Fibroblast of mammary gland (primary cell): ENCODE measurements at regions not wholly inside any gene's neighbourhood (a gene's known extent, or its start where the extent isn't known, plus 50 kb on each side); places are given as distances from the start of the nearest gene placed in this dataset.

Source experiments
- DNase-seq: peaks from one replicate; pipeline ENCODE4 v3.0.0-alpha.2; 2010; ENCODE audit warnings: low read depth
- H3K4me3 ChIP-seq: 2 replicates; pipeline ENCODE4 v1.5.1; 2011; ENCODE audit warnings: low read depth, mild to moderate bottlenecking, low read length, moderate library complexity; ENCODE audit not compliant: control insufficient read depth
- CTCF ChIP-seq: conservative IDR thresholded peaks from 2 replicates; pipeline ENCODE4 v1.5.1; 2011; ENCODE audit warnings: low read depth, low read length, inconsistent platforms; ENCODE audit not compliant: control insufficient read depth, insufficient read depth

DNA sequence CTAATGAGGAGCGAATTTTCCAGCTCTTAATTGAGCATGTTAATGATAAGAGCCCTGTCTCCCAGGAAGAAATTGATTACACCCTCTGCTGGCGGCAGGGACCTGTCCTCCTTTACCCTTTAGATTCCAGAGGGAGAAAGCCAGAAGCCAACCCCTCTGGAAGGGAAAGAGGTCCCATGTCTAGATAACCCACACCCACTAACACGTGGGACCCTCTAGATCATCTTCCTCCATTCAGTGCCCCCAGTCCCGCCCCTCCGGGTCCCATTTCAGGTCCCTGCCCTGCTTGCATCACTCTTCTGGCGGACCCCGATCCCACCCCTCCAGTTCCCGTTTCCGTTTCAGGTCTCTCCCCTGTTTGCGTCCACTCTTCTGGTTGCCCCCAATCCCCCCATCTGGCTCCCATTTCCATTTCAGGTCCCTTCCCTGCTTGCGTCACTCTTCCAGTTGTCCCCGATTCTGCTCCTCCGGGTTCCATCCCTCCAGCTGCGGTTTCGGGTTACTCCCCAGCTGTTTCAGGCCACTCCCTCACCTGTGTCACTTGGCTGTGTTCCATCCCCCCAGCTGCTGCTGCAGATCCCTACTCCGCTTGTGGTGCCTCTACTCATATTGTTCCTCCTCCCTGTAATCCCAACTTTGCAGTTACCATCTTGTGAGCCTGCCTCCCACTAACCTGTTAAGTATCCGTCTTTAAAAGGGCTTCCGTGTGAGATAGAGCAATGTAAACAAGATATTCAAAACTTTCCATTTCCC lies 202.4 kb downstream of the SH2D4B start:
- no peak for DNase-seq
- no peak overlapping the region for H3K4me3 ChIP-seq
- no peak for TF ChIP-seq CTCF

DNA sequence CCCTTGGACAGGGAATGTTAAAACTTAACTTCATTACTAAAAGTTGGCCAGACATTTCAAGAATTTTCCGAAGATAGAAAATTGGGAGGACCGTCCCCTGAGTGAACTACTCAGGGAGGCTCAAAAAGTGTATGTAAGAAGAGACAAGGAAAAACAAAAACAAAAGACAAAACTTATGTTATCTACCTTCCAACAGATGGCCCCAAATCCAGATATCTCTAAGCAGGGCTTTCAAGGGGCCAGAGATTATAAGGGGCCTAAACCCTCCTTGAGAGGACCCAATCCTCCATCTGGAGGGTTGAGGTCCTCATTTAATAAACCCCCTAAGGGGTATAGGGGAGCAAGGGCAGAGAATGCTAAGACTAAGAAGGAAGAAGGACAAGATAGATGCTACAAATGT lies 203.6 kb downstream of the SH2D4B start:
- H3K4me3 ChIP-seq = no peak overlapping the region
- DNase-seq = no peak
- no peak for TF ChIP-seq CTCF

DNA sequence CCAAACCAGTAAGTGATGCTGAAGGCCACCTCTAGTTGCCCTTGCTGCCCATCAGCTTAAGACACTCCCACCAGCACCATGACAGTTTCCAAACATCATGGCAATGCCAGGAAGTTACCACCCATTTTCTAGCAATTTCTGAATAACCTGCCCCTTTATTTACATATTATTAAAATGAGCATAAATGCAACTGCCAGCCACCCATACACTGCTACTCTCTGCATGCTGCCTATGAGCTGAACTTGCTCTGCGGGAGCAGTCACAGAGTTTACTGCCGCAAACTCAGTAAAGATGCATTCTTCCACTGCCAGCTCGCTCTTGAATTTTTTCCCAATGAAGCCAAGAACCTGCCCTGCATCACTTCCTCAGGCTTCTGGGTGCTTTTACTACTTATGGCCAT lies 212.6 kb downstream of the SH2D4B start:
- no peak for TF ChIP-seq CTCF
- H3K4me3 ChIP-seq = no peak overlapping the region

GRCh38 chr10:80751940-80752339 lies 214.2 kb downstream of the SH2D4B start:
- no peak for DNase-seq
- no peak overlapping the region for H3K4me3 ChIP-seq
- no peak for TF ChIP-seq CTCF

More for the DNA sequence above, 212.6 kb downstream of the SH2D4B start:
- no peak for DNase-seq

- no peak for TF ChIP-seq CTCF
- no peak for DNase-seq
- no peak overlapping the region for H3K4me3 ChIP-seq
Observed at GRCh38 chr10:80753612-80754011, 215.9 kb downstream of the SH2D4B start.

GRCh38 chr10:80755893-80756292 lies 218.2 kb downstream of the SH2D4B start:
- no peak for TF ChIP-seq CTCF
- no peak for DNase-seq
- no peak overlapping the region for H3K4me3 ChIP-seq
